CD4-positive, alpha-beta T cell treated with Interferon gamma for 1 hour (primary cell): ENCODE measurements at regions not wholly inside any gene's neighbourhood (a gene's known extent, or its start where the extent isn't known, plus 50 kb on each side); places are given as distances from the start of the nearest gene placed in this dataset.
"Not testable (repeated sequence)": the region's sequence is repeated elsewhere in the genome, so short reads cannot be mapped to it uniquely, and the experiment has no call there.

ENCODE experiments used
- DNase-seq: peaks from one replicate; pipeline ENCODE4 v3.0.0-alpha.2; 2020

GRCh38 chr2:238763471-238763995 lies 84.4 kb upstream of the TWIST2 start:
- no peak for DNase-seq

- DNase-seq: no peak
These were observed 82.3 kb upstream of the TWIST2 start for GRCh38 chr2:238765590-238765989.

- no peak for DNase-seq
These were observed 76.7 kb upstream of the TWIST2 start for GRCh38 chr2:238771218-238771617.

- DNase-seq: no peak
These were observed 76.2 kb upstream of the TWIST2 start for GRCh38 chr2:238771639-238772038.

GRCh38 chr2:238772635-238773297 lies 75.1 kb upstream of the TWIST2 start:
- no peak for DNase-seq

GRCh38 chr2:238773472-238773871 lies 74.4 kb upstream of the TWIST2 start:
- DNase-seq: no peak

- no peak for DNase-seq
These were observed 73.8 kb upstream of the TWIST2 start for GRCh38 chr2:238774071-238774470.

- no peak for DNase-seq
These were observed 72.8 kb upstream of the TWIST2 start for GRCh38 chr2:238774980-238775509.

GRCh38 chr2:238775591-238775990 lies 72.3 kb upstream of the TWIST2 start:
- no peak for DNase-seq

GRCh38 chr2:238776003-238776760 lies 71.7 kb upstream of the TWIST2 start:
- DNase-seq: no peak

- not testable (repeated sequence) for DNase-seq
These were observed 71.2 kb upstream of the TWIST2 start for GRCh38 chr2:238776761-238777046.

GRCh38 chr2:238777369-238778067 lies 70.4 kb upstream of the TWIST2 start:
- no peak for DNase-seq

GRCh38 chr2:238784671-238785527 lies 63.0 kb upstream of the TWIST2 start:
- DNase-seq: peak; percentile 28

GRCh38 chr2:238785528-238785860 lies 62.4 kb upstream of the TWIST2 start:
- DNase-seq: no peak

GRCh38 chr2:238786379-238786778 lies 61.5 kb upstream of the TWIST2 start:
- DNase-seq: no peak

GRCh38 chr2:238786792-238787490 lies 60.9 kb upstream of the TWIST2 start:
- DNase-seq: no peak

GRCh38 chr2:238787501-238787900 lies 60.4 kb upstream of the TWIST2 start:
- DNase-seq: no peak

GRCh38 chr2:238789317-238789806 lies 58.5 kb upstream of the TWIST2 start:
- no peak for DNase-seq

- DNase-seq: no peak
These were observed 57.6 kb upstream of the TWIST2 start for GRCh38 chr2:238790126-238790832.

GRCh38 chr2:238790833-238791230 lies 57.1 kb upstream of the TWIST2 start:
- DNase-seq: no peak

- DNase-seq: no peak
These were observed 56.5 kb upstream of the TWIST2 start for GRCh38 chr2:238791354-238791753.
